Colonic mucosa (tissue), 4 donors: ENCODE measurements at regions not wholly inside any gene's neighbourhood (a gene's known extent, or its start where the extent isn't known, plus 50 kb on each side); places are given as distances from the start of the nearest gene placed in this dataset.

Experiments
- DNase-seq: peaks from one replicate; pipeline ENCODE4 v3.0.0-alpha.2; 2020
- H3K27ac ChIP-seq: fragments of 200-600 bp; one replicate; pipeline ENCODE4 v1.8.0; 2021
- H3K27me3 ChIP-seq: fragments of 200-600 bp; one replicate; pipeline ENCODE4 v1.8.0; 2021
- H3K36me3 ChIP-seq: fragments of 200-600 bp; one replicate; pipeline ENCODE4 v1.8.0; 2021
- H3K4me1 ChIP-seq: fragments of 200-600 bp; one replicate; pipeline ENCODE4 v1.8.0; 2021; ENCODE audit warnings: mild to moderate bottlenecking
- H3K4me3 ChIP-seq: fragments of 200-600 bp; one replicate; pipeline ENCODE4 v1.8.0; 2021
- H3K9ac ChIP-seq, 2 donors: one replicate each; pipeline ENCODE4 v1.7.0; 2013; ENCODE audit warnings: control low read depth in 2 of 2, low read depth in 2 of 2, low read length in 2 of 2
- H3K9me3 ChIP-seq: fragments of 200-600 bp; one replicate; pipeline ENCODE4 v1.8.0; 2021
- CTCF ChIP-seq: fragments of 200-600 bp; IDR thresholded peaks from one replicate; pipeline ENCODE4 v1.8.0; 2022; ENCODE audit warnings: antibody characterized with exemption, mild to moderate bottlenecking
- intact Hi-C: fragments of 100-400 bp; cut with DNase I; formaldehyde crosslinking; loops from one replicate; pipeline ENCODE4 v1.14.1; 2022
- donor health status: healthy.
- donor health status: DM: no; HTN: no; CAD: no.
- donor health status: DM: no; HTN: no; CAD: no.

GRCh38 chr1:193706766-193707165, 520.4 kb upstream of the B3GALT2 start:
- Histone ChIP-seq H3K9me3 (no peaks in the 10 kb centered on the region), H3K27ac (no peak overlapping the region), H3K27me3 (no peaks in the 10 kb centered on the region), H3K4me3 (no peak overlapping the region), H3K36me3 (no peaks in the 10 kb centered on the region), H3K4me1 (no peaks in the 10 kb centered on the region), H3K9ac (no peak overlapping the region)
- intact Hi-C loops, result no loop called here
- no peak for TF ChIP-seq CTCF
- no peak for DNase-seq

GRCh38 chr1:193705554-193705981, 519.2 kb upstream of the B3GALT2 start:
- no peak overlapping the region for H3K4me3 ChIP-seq
- no peak for TF ChIP-seq CTCF
- no peaks in the 10 kb centered on the region for H3K9me3 ChIP-seq
- no peak overlapping the region for H3K9ac ChIP-seq
- H3K36me3 ChIP-seq, result no peaks in the 10 kb centered on the region
- no peaks in the 10 kb centered on the region for H3K27me3 ChIP-seq
- DNase-seq, result no peak
- intact Hi-C loops, result no loop called here
- no peak overlapping the region for H3K27ac ChIP-seq
- H3K4me1 ChIP-seq, result no peaks in the 10 kb centered on the region

GRCh38 chr1:193703655-193704054, 517.2 kb upstream of the B3GALT2 start:
- Histone ChIP-seq H3K9me3 (no peaks in the 10 kb centered on the region), H3K27me3 (no peaks in the 10 kb centered on the region), H3K36me3 (no peaks in the 10 kb centered on the region), H3K4me1 (no peaks in the 10 kb centered on the region), H3K9ac (no peak overlapping the region), H3K27ac (no peak overlapping the region), H3K4me3 (no peak overlapping the region)
- TF ChIP-seq CTCF, result no peak
- intact Hi-C loops, result no loop called here
- no peak for DNase-seq

- Histone ChIP-seq H3K27ac (no peak overlapping the region), H3K36me3 (no peaks in the 10 kb centered on the region), H3K27me3 (no peaks in the 10 kb centered on the region), H3K9ac (no peak overlapping the region), H3K9me3 (no peaks in the 10 kb centered on the region), H3K4me3 (no peak overlapping the region), H3K4me1 (no peaks in the 10 kb centered on the region)
- no peak for DNase-seq
- no peak for TF ChIP-seq CTCF
- intact Hi-C loops, result no loop called here
Measured at GRCh38 chr1:193703121-193703520, 516.7 kb upstream of the B3GALT2 start.

GRCh38 chr1:193701759-193702158, 515.3 kb upstream of the B3GALT2 start:
- Histone ChIP-seq H3K36me3 (no peaks in the 10 kb centered on the region), H3K27ac (no peak overlapping the region), H3K4me1 (no peaks in the 10 kb centered on the region), H3K9me3 (no peaks in the 10 kb centered on the region), H3K4me3 (no peak overlapping the region), H3K27me3 (no peaks in the 10 kb centered on the region), H3K9ac (no peak overlapping the region)
- no peak for TF ChIP-seq CTCF
- DNase-seq, result no peak
- intact Hi-C loops, result no loop called here
